ENCODE measurements at regions not wholly inside any gene's neighbourhood (a gene's known extent, or its start where the extent isn't known, plus 50 kb on each side); places are given as distances from the start of the nearest gene placed in this dataset.

GRCh38 chr1:47672622-47673021 is 234.8 kb downstream of the FOXD2 start:
- no peak overlapping the region for H3K4me3 ChIP-seq (ENCODE audit: low read depth, low read length)
- in situ Hi-C loops (cut with HindIII; ENCODE audit: low sequenced_read_pairs): no loop called here
- no peak for TF ChIP-seq CTCF (IDR thresholded peaks at IDR 0.05; ENCODE audit: low read depth, low read length, missing control alignments)
- no peak for DNase-seq (ENCODE audit: low read depth)

- no peak for TF ChIP-seq CTCF (IDR thresholded peaks at IDR 0.05; ENCODE audit: low read depth, low read length, missing control alignments)
- no peak overlapping the region for H3K4me3 ChIP-seq (ENCODE audit: low read depth, low read length)
- in situ Hi-C loops (cut with HindIII; ENCODE audit: low sequenced_read_pairs): no loop called here
- DNase-seq (ENCODE audit: low read depth): no peak
Observed at GRCh38 chr1:47674189-47674588, 236.3 kb downstream of the FOXD2 start.

DNA sequence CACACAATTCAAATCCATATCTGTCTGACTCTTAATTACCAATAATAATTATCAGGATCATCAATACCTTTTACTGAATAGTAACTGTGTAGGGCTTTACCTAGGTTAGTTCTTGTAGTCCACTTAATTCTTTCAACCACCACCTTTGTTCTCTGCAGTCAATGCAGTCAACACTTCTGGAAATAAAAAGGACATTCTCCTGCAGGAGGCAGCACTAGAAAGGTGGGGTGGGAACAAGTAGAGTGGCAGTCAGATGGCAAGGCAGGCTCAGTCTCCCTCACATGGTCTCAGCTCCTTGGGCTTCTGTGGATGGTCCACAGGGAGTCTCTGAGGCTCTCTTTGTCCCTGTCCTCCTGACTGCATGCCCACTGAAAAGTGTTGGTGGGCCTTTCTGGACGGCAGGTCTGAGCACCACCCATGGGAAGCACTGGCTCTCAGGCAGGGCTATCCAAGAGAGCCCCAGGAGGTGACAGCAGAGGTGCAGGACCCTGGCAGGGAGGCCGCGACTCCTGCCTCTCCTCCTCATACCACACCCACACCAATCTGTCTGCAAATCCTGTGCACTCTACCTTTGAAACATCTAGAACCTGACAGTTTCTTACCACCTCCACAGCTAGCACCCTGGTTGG is 237.3 kb downstream of the FOXD2 start:
- TF ChIP-seq CTCF (IDR thresholded peaks at IDR 0.05; ENCODE audit: low read depth, low read length, missing control alignments): no peak
- in situ Hi-C loops (cut with HindIII; ENCODE audit: low sequenced_read_pairs): no loop called here
- no peak overlapping the region for H3K4me3 ChIP-seq (ENCODE audit: low read depth, low read length)
- no peak for DNase-seq (ENCODE audit: low read depth)

DNA sequence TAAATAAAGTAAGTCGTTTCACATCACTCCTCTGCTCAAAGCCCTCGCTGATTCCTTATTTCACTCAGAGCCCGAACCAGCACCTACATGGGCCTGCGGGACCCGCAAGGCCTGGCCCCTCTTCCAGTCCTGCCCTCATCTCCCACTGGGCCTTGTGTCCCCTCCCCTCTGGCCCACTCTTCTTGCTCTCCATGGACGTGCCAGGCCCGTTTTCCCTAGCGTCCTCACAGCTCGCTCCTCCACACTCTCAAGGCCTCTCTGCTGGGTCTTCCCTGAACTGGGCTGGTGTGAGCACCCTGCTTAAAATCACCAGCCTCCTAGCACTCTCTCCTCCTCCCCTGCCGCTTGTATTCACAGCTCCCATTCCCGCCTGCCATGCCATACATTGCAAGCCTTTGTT is 237.9 kb downstream of the FOXD2 start:
- in situ Hi-C loops (cut with HindIII; ENCODE audit: low sequenced_read_pairs): no loop called here
- DNase-seq (ENCODE audit: low read depth): no peak
- TF ChIP-seq CTCF (IDR thresholded peaks at IDR 0.05; ENCODE audit: low read depth, low read length, missing control alignments): no peak
- no peak overlapping the region for H3K4me3 ChIP-seq (ENCODE audit: low read depth, low read length)

DNA sequence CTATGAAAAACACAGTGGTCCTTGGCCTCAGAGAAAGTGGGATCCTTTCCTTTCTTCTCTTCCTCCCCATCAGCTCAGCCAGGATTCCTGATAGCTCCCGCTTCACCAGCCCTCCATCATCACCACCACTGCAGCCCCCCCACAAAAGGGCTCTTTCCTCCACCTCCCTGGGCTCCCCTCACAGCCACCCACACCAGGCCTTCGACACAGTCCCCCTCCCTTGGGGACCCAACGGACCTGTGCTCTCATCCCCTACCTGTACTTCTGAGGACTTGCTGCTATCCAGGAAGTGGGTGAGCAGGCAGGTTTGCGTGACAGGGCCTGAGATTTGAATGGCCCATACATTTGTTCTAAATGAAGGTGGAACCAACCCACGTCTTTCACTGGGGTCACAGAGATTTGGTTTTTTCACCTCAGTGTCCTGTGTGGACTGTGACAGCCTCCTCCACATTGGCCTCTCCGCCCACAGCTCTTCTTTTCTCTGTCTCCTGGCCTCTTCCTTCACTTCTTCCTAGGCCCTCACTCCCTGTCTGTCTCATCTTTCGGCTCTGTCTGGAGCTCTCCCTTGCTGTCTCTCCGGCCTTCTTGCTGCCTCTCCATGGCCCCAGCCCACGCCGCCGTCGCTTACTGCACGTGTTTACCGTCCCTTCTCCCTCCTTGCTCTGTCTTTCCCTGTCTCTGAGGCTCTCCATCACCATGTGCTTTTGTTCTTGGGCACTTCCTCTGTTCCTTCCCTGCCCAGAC is 238.6 kb downstream of the FOXD2 start:
- in situ Hi-C loops (cut with HindIII; ENCODE audit: low sequenced_read_pairs): no loop called here
- DNase-seq (ENCODE audit: low read depth): no peak
- H3K4me3 ChIP-seq (ENCODE audit: low read depth, low read length): no peak overlapping the region
- no peak for TF ChIP-seq CTCF (IDR thresholded peaks at IDR 0.05; ENCODE audit: low read depth, low read length, missing control alignments)

DNA sequence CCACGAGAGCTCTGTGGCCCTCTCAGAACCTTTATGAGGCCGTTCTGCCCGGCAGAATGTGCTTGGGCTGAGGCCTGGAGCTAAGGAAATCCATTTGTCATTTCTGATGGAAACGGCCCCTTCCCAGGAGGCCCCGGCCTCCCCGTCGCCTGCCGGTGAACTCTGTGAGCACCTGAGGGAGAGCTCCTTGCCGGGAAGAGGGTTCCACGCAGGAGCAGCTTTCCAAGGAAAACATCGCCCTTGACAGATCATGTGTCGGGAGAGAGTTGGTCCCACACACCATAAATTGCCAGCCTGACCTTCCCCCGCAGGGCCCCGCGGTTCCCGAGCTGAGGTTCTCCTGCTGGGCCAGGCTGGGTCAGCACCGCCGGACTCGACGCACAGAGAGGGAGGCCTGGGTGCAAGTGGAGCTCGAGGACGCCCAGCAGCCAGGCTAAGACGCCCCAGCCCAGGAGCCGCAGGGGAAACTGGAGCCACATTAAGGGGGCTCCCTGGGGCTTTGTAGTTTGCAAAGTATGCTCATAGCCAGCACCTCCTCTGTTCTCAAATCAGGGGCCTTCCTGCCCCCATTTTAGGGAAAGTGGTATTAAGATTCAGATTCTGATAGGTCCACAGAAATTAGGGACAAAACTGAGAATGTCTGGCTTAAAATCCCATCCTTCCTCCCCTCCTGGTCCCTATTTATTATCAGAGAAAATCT is 239.5 kb downstream of the FOXD2 start:
- H3K4me3 ChIP-seq (ENCODE audit: low read depth, low read length): no peak overlapping the region
- DNase-seq (ENCODE audit: low read depth): no peak
- in situ Hi-C loops (cut with HindIII; ENCODE audit: low sequenced_read_pairs): no loop called here
- no peak for TF ChIP-seq CTCF (IDR thresholded peaks at IDR 0.05; ENCODE audit: low read depth, low read length, missing control alignments)
